OCI-LY7 (cell line): ENCODE measurements at regions not wholly inside any gene's neighbourhood (a gene's known extent, or its start where the extent isn't known, plus 50 kb on each side); places are given as distances from the start of the nearest gene placed in this dataset.

Experiments used
- BruUV-seq: library from RNA; stranded (reverse); fragments of 400-500 nt; replicated peaks from 2 replicates; lab custom pipeline; 2021; lab: Mats Ljungman, UMichigan
- CTCF ChIA-PET: fragments of 300-600 bp; sonication (Branson Sonifier 250); formaldehyde crosslinking; loops from one replicate; lab custom pipeline; 2022; ENCODE audit warnings: antibody characterized with exemption; ENCODE audit not compliant: unreplicated experiment; lab: Charles Lee
- POLR2A ChIA-PET: fragments of 300-600 bp; sonication (Branson Sonifier 250); formaldehyde crosslinking; loops from one replicate; lab custom pipeline; 2022; ENCODE audit warnings: antibody characterized with exemption; lab: Charles Lee
- DNase-seq: peaks from one replicate; pipeline ENCODE4 v3.0.0-alpha.2; 2015; ENCODE audit warnings: low spot score
- H2AFZ ChIP-seq: fragments of 200-600 bp; sonication (generic), shearing (Covaris generic); 2 replicates; pipeline ENCODE4 v1.6.1; 2014; ENCODE audit warnings: mild to moderate bottlenecking, antibody characterized with exemption, low read length, moderate library complexity
- H3K27ac ChIP-seq: fragments of 200-600 bp; sonication (generic); 2 replicates; pipeline ENCODE4 v1.5.1; 2014; ENCODE audit warnings: mixed run types, low read depth, mild to moderate bottlenecking, moderate library complexity, low read length, inconsistent platforms; ENCODE audit not compliant: poor library complexity, severe bottlenecking
- H3K36me3 ChIP-seq: fragments of 200-600 bp; sonication (generic); 2 replicates; pipeline ENCODE4 v1.6.1; 2014; ENCODE audit warnings: mild to moderate bottlenecking, antibody characterized with exemption, low read length, moderate library complexity, mixed read lengths; ENCODE audit not compliant: insufficient read depth
- H3K4me1 ChIP-seq: fragments of 200-600 bp; sonication (generic); 2 replicates; pipeline ENCODE4 v1.5.1; 2014; ENCODE audit warnings: mild to moderate bottlenecking, low read length; ENCODE audit not compliant: insufficient read depth, poor library complexity, severe bottlenecking
- H3K4me2 ChIP-seq: fragments of 200-600 bp; sonication (generic); 2 replicates; pipeline ENCODE4 v1.6.1; 2014; ENCODE audit warnings: mild to moderate bottlenecking, low read length
- H3K4me3 ChIP-seq: fragments of 200-600 bp; sonication (generic); 2 replicates; pipeline ENCODE4 v1.5.1; 2014; ENCODE audit warnings: mild to moderate bottlenecking, low read depth, low read length; ENCODE audit not compliant: poor library complexity, severe bottlenecking
- H3K79me2 ChIP-seq: fragments of 200-600 bp; sonication (generic); 2 replicates; pipeline ENCODE4 v1.6.1; 2016; ENCODE audit warnings: low read depth, mild to moderate bottlenecking, low read length, moderate library complexity, mixed read lengths; ENCODE audit not compliant: insufficient read depth
- H3K9me2 ChIP-seq: fragments of 200-600 bp; sonication (generic); 2 replicates; pipeline ENCODE4 v1.6.1; 2016; ENCODE audit warnings: mild to moderate bottlenecking, low read length, mixed read lengths; ENCODE audit not compliant: insufficient read depth
- H3K9me3 ChIP-seq: fragments of 200-600 bp; sonication (generic); 2 replicates; pipeline ENCODE4 v1.6.1; 2014; ENCODE audit warnings: mild to moderate bottlenecking, mixed run types, low read length, mixed read lengths
- H4K20me1 ChIP-seq: fragments of 200-600 bp; sonication (generic); 2 replicates; pipeline ENCODE4 v1.6.1; 2014; ENCODE audit warnings: mild to moderate bottlenecking, antibody characterized with exemption, low read length, moderate library complexity, mixed read lengths; ENCODE audit not compliant: insufficient read depth
- CTCF ChIP-seq: fragments of 200-600 bp; sonication (generic); conservative IDR thresholded peaks from 2 replicates; pipeline ENCODE4 v1.5.1; 2014; ENCODE audit warnings: mild to moderate bottlenecking, antibody characterized with exemption, low read length, moderate library complexity, mixed read lengths
- EZH2phosphoT487 ChIP-seq: fragments of 200-600 bp; sonication (generic); IDR thresholded peaks from 2 replicates; pipeline ENCODE4 v1.6.1; 2018; ENCODE audit warnings: low read depth, borderline replicate concordance, mild to moderate bottlenecking, mixed run types, antibody characterized with exemption, low read length, moderate library complexity, mixed read lengths
- intact Hi-C: fragments of 100-400 bp; cut with micrococcal nuclease; formaldehyde crosslinking; loops from one replicate; pipeline ENCODE4 v1.10.0; 2022; ENCODE audit not compliant: unreplicated experiment

GRCh38 chr2:118307864-118308263, 219.6 kb downstream of the INSIG2 start:
- TF ChIP-seq CTCF (no peak), EZH2phosphoT487 (no peak)
- Histone ChIP-seq H3K4me3 (no peak overlapping the region), H3K36me3 (no peaks in the 10 kb centered on the region), H4K20me1 (no peaks in the 10 kb centered on the region), H3K79me2 (no peaks in the 10 kb centered on the region), H3K9me2 (no peaks in the 10 kb centered on the region), H3K4me1 (no peaks in the 10 kb centered on the region), H3K9me3 (no peaks in the 10 kb centered on the region), H2AFZ (no peak overlapping the region), H3K27ac (no peak overlapping the region), H3K4me2 (no peak overlapping the region)
- POLR2A ChIA-PET: no interaction called here
- BruUV-seq: no TSS peak
- DNase-seq: no peak
- CTCF ChIA-PET: no interaction called here
- intact Hi-C loops: no loop called here

GRCh38 chr2:118301248-118301647, 213.0 kb downstream of the INSIG2 start:
- intact Hi-C loops: no loop called here
- CTCF ChIA-PET: no interaction called here

GRCh38 chr2:118300832-118301231, 212.6 kb downstream of the INSIG2 start:
- DNase-seq: no peak
- no peak overlapping the region for H2AFZ ChIP-seq
- TF ChIP-seq CTCF: no peak
- no peak for TF ChIP-seq EZH2phosphoT487
- no peak overlapping the region for H3K27ac ChIP-seq
- ChIA-PET CTCF (no interaction called here), POLR2A (no interaction called here)
- H3K4me2 ChIP-seq: no peak overlapping the region
- H3K36me3 ChIP-seq: no peaks in the 10 kb centered on the region
- no peaks in the 10 kb centered on the region for H3K79me2 ChIP-seq
- intact Hi-C loops: no loop called here
- no peak overlapping the region for H3K4me3 ChIP-seq
- H3K9me2 ChIP-seq: no peaks in the 10 kb centered on the region
- H3K9me3 ChIP-seq: no peaks in the 10 kb centered on the region
- BruUV-seq: no TSS peak
- H4K20me1 ChIP-seq: no peaks in the 10 kb centered on the region
- H3K4me1 ChIP-seq: no peaks in the 10 kb centered on the region

More at GRCh38 chr2:118301248-118301647, 213.0 kb downstream of the INSIG2 start:
- no peak overlapping the region for H3K4me3 ChIP-seq
- no peaks in the 10 kb centered on the region for H4K20me1 ChIP-seq
- BruUV-seq: no TSS peak
- H2AFZ ChIP-seq: no peak overlapping the region
- no peak overlapping the region for H3K27ac ChIP-seq
- no peak for TF ChIP-seq CTCF
- no peak for TF ChIP-seq EZH2phosphoT487
- no peak overlapping the region for H3K4me2 ChIP-seq
- no peaks in the 10 kb centered on the region for H3K9me2 ChIP-seq
- DNase-seq: no peak
- POLR2A ChIA-PET: no interaction called here
- H3K4me1 ChIP-seq: no peaks in the 10 kb centered on the region
- H3K36me3 ChIP-seq: no peaks in the 10 kb centered on the region
- no peaks in the 10 kb centered on the region for H3K9me3 ChIP-seq
- H3K79me2 ChIP-seq: no peaks in the 10 kb centered on the region
